Panc1 (cell line): ENCODE measurements at regions not wholly inside any gene's neighbourhood (a gene's known extent, or its start where the extent isn't known, plus 50 kb on each side); places are given as distances from the start of the nearest gene placed in this dataset.

Experiments
- ATAC-seq: fragments of 200-7000 bp; cut with Tn5 transposase; 2 replicates; pipeline ENCODE4 v1.9.1; 2020; ENCODE audit warnings: mild to moderate bottlenecking, moderate library complexity
- BruUV-seq: library from RNA; stranded (reverse); fragments of 400-500 nt; replicated peaks from 2 replicates; lab custom pipeline; 2021; lab: Mats Ljungman, UMichigan
- CTCF ChIA-PET: fragments of 300-600 bp; sonication (Branson Sonifier 250); formaldehyde crosslinking; loops from one replicate; lab custom pipeline; 2022; ENCODE audit warnings: antibody characterized with exemption; lab: Charles Lee
- POLR2A ChIA-PET: fragments of 300-600 bp; sonication (Branson Sonifier 250); formaldehyde crosslinking; loops from one replicate; lab custom pipeline; 2022; ENCODE audit warnings: antibody characterized with exemption; lab: Charles Lee
- DNase-seq: peaks from one replicate; pipeline ENCODE4 v3.0.0-alpha.2; 2010; ENCODE audit warnings: low read depth, low spot score
- H3K27ac ChIP-seq: 2 replicates; pipeline ENCODE4 v1.5.1; 2011; ENCODE audit warnings: mild to moderate bottlenecking, low read length, inconsistent platforms
- H3K27me3 ChIP-seq: fragments of 200-500 bp; sonication (Bioruptor generic); 2 replicates; pipeline ENCODE4 v1.6.0; 2014; ENCODE audit warnings: low read length, inconsistent platforms; ENCODE audit not compliant: control insufficient read depth, insufficient read depth
- H3K36me3 ChIP-seq: fragments of 200-500 bp; sonication (Bioruptor generic); 2 replicates; pipeline ENCODE4 v1.5.1; 2014; ENCODE audit warnings: inconsistent platforms, mild to moderate bottlenecking, low read length, moderate library complexity; ENCODE audit not compliant: control insufficient read depth, insufficient read depth
- H3K4me1 ChIP-seq: 2 replicates; pipeline ENCODE4 v1.5.1; 2011; ENCODE audit warnings: inconsistent platforms, mild to moderate bottlenecking, low read length, moderate library complexity; ENCODE audit not compliant: control insufficient read depth, insufficient read depth
- H3K4me3 ChIP-seq, 2 experiments: 2 replicates each; pipeline ENCODE4 v1.5.1; 2011 to 2012; ENCODE audit warnings: low read depth in 2 of 2, low read length in 2 of 2, mild to moderate bottlenecking in 2 of 2, inconsistent platforms in 1 of 2, moderate library complexity in 1 of 2
- H3K9me3 ChIP-seq: fragments of 200-500 bp; sonication (Bioruptor generic); 2 replicates; pipeline ENCODE4 v1.5.1; 2014; ENCODE audit warnings: low read depth, mild to moderate bottlenecking, inconsistent platforms, low read length, moderate library complexity; ENCODE audit not compliant: control insufficient read depth, insufficient read depth
- CTCF ChIP-seq: fragments of 450-650 bp; IDR thresholded peaks from 2 replicates; pipeline ENCODE4 v1.5.1; 2017; ENCODE audit warnings: mild to moderate bottlenecking
- POLR2AphosphoS5 ChIP-seq: IDR thresholded peaks from 2 replicates; pipeline ENCODE4 v1.6.1; 2012; ENCODE audit warnings: mild to moderate bottlenecking, low read depth, low read length, moderate library complexity
- REST ChIP-seq, 2 experiments: IDR thresholded peaks; 2 replicates each; pipeline ENCODE4 v1.6.1; 2011 to 2012; ENCODE audit warnings: low read depth in 2 of 2, control low read depth in 1 of 2, low read length in 1 of 2, mild to moderate bottlenecking in 1 of 2, moderate library complexity in 1 of 2; ENCODE audit not compliant: insufficient read depth in 1 of 2
- SIN3A ChIP-seq: IDR thresholded peaks from 2 replicates; pipeline ENCODE4 v1.6.1; 2012; ENCODE audit warnings: low read depth, mild to moderate bottlenecking, low read length, moderate library complexity, borderline replicate concordance; ENCODE audit not compliant: insufficient read depth
- TCF7L2 ChIP-seq: IDR thresholded peaks from 2 replicates; pipeline ENCODE4 v1.6.1; 2011; ENCODE audit warnings: mild to moderate bottlenecking, low read depth, low read length, inconsistent platforms
- in situ Hi-C: cut with HindIII; loops from 2 replicates; pipeline ENCODE4 v1.10.0; 2016; ENCODE audit warnings: low sequenced_read_pairs, low pct_unique_long_range_greater_than_20kb
- intact Hi-C: fragments of 100-400 bp; cut with micrococcal nuclease; formaldehyde crosslinking; loops from one replicate; pipeline ENCODE4 v1.10.0; 2022; ENCODE audit not compliant: unreplicated experiment

GRCh38 chr7:94095316-94096009 is 91.3 kb upstream of the BET1 start:
- Histone ChIP-seq H3K4me1 (no peaks in the 10 kb centered on the region), H3K27me3 (no peaks in the 10 kb centered on the region), H3K27ac (no peak overlapping the region), H3K4me3 (no peak overlapping the region), H3K36me3 (no peaks in the 10 kb centered on the region), H3K9me3 (peaks cover 3% of the 10 kb centered on the region; the same call in 1 of the 2 replicates)
- ChIA-PET POLR2A (no interaction called here), CTCF (no interaction called here)
- intact Hi-C loops, result no loop called here
- ATAC-seq, result no peak
- no TSS peak for BruUV-seq
- TF ChIP-seq CTCF (no peak), REST (IDR thresholded peaks at IDR 0.05; ENCODE audit: insufficient read depth in 1 of 2, low read depth in 2 of 2, low read length in 1 of 2) (no peak), POLR2AphosphoS5 (no peak), TCF7L2 (no peak), SIN3A (no peak)
- in situ Hi-C loops, result no loop called here
- DNase-seq, result no peak

- peaks cover 3% of the 10 kb centered on the region; the same call in 1 of the 2 replicates for H3K9me3 ChIP-seq
- H3K36me3 ChIP-seq, result no peaks in the 10 kb centered on the region
- no peaks in the 10 kb centered on the region for H3K27me3 ChIP-seq
- no TSS peak for BruUV-seq
- TF ChIP-seq SIN3A, result no peak
- TF ChIP-seq CTCF, result no peak
- TF ChIP-seq POLR2AphosphoS5, result no peak
- no peak for TF ChIP-seq REST (IDR thresholded peaks at IDR 0.05; ENCODE audit: insufficient read depth in 1 of 2, low read depth in 2 of 2, low read length in 1 of 2)
- no peak for TF ChIP-seq TCF7L2
- no peaks in the 10 kb centered on the region for H3K4me1 ChIP-seq
- ATAC-seq (no peak), DNase-seq (no peak)
- no peak overlapping the region for H3K4me3 ChIP-seq
- ChIA-PET CTCF (no interaction called here), POLR2A (no interaction called here)
- no peak overlapping the region for H3K27ac ChIP-seq
- in situ Hi-C loops (no loop called here), intact Hi-C loops (no loop called here)
Measured at GRCh38 chr7:94099679-94100078, 95.5 kb upstream of the BET1 start.
